ENCODE measurements at regions not wholly inside any gene's neighbourhood (a gene's known extent, or its start where the extent isn't known, plus 50 kb on each side); places are given as distances from the start of the nearest gene placed in this dataset.

- peaks cover 0 to 8% of the 10 kb centered on the region in 2 experiments for H3K9me3 ChIP-seq (ENCODE audit: control insufficient read depth in 1 of 2, insufficient read depth in 1 of 2, low read length in 2 of 2)
- DNase-seq (no peak), ATAC-seq (ENCODE audit: poor library complexity) (no peak)
- no peak for TF ChIP-seq CTCF (IDR thresholded peaks at IDR 0.05)
- no peak overlapping the region for H3K27ac ChIP-seq (ENCODE audit: low read depth in 1 of 2, low read length in 2 of 2)
- no peak overlapping the region for H3K27ac Mint-ChIP-seq
- H3K36me3 ChIP-seq (ENCODE audit: insufficient read depth, low read length), result no peaks in the 10 kb centered on the region
- POLR2A ChIA-PET, result no interaction called here
- peaks cover 82% of the 10 kb centered on the region for H3K27me3 Mint-ChIP-seq
- H3K27me3 ChIP-seq (ENCODE audit: control insufficient read depth in 1 of 2, insufficient read depth in 2 of 2, low read length in 2 of 2), result peaks cover 25 to 51% of the 10 kb centered on the region in 2 experiments
- CTCF ChIA-PET, result no interaction called here
- no peak overlapping the region for H3K4me3 ChIP-seq (ENCODE audit: low read length)
- H3K4me1 ChIP-seq (ENCODE audit: insufficient read depth, low read length), result peaks cover 5% of the 10 kb centered on the region
- no peaks in the 10 kb centered on the region for H3K9me3 Mint-ChIP-seq
- no peaks in the 10 kb centered on the region for H3K4me1 Mint-ChIP-seq (ENCODE audit: low read depth)
- H3K36me3 Mint-ChIP-seq (ENCODE audit: low read depth), result no peaks in the 10 kb centered on the region
- no peak overlapping the region for H3K4me3 Mint-ChIP-seq
- intact Hi-C loops (cut with DNase I, micrococcal nuclease), result no loop called here
These were observed 376.3 kb upstream of the CAMK1G start for GRCh38 chr1:209207126-209207700.

- intact Hi-C loops (cut with DNase I, micrococcal nuclease), result no loop called here
- POLR2A ChIA-PET, result no interaction called here
- peaks cover 87% of the 10 kb centered on the region for H3K27me3 Mint-ChIP-seq
These were observed 375.7 kb upstream of the CAMK1G start for GRCh38 chr1:209207701-209208286.

GRCh38 chr1:209208648-209209047 lies 374.9 kb upstream of the CAMK1G start:
- ChIA-PET CTCF (no interaction called here), POLR2A (no interaction called here)
- no peak for TF ChIP-seq CTCF (IDR thresholded peaks at IDR 0.05)
- Histone ChIP-seq H3K9me3 (ENCODE audit: control insufficient read depth in 1 of 2, insufficient read depth in 1 of 2, low read length in 2 of 2) (peaks cover 0 to 8% of the 10 kb centered on the region in 2 experiments), H3K4me1 (ENCODE audit: insufficient read depth, low read length) (peaks cover 5% of the 10 kb centered on the region), H3K27me3 (ENCODE audit: control insufficient read depth in 1 of 2, insufficient read depth in 2 of 2, low read length in 2 of 2) (peaks cover 25 to 51% of the 10 kb centered on the region in 2 experiments), H3K36me3 (ENCODE audit: insufficient read depth, low read length) (no peaks in the 10 kb centered on the region), H3K27ac (ENCODE audit: low read depth in 1 of 2, low read length in 2 of 2) (no peak overlapping the region), H3K4me3 (ENCODE audit: low read length) (no peak overlapping the region)
- H3K4me3 Mint-ChIP-seq, result no peak overlapping the region
- intact Hi-C loops (cut with DNase I, micrococcal nuclease), result no loop called here
- H3K27me3 Mint-ChIP-seq, result peaks cover 80% of the 10 kb centered on the region
- no peak for DNase-seq
- H3K27ac Mint-ChIP-seq, result no peak overlapping the region
- no peak for ATAC-seq (ENCODE audit: poor library complexity)
- no peaks in the 10 kb centered on the region for H3K36me3 Mint-ChIP-seq (ENCODE audit: low read depth)
- H3K4me1 Mint-ChIP-seq (ENCODE audit: low read depth), result no peaks in the 10 kb centered on the region
- H3K9me3 Mint-ChIP-seq, result no peaks in the 10 kb centered on the region

More at GRCh38 chr1:209207701-209208286, 375.7 kb upstream of the CAMK1G start:
- Mint-ChIP-seq H3K9me3 (no peaks in the 10 kb centered on the region), H3K4me3 (peak overlapping the region; percentile 17), H3K4me1 (ENCODE audit: low read depth) (no peaks in the 10 kb centered on the region), H3K36me3 (ENCODE audit: low read depth) (no peaks in the 10 kb centered on the region), H3K27ac (no peak overlapping the region)
- no peak overlapping the region for H3K27ac ChIP-seq (ENCODE audit: low read depth in 1 of 2, low read length in 2 of 2)
- no peak overlapping the region for H3K4me3 ChIP-seq (ENCODE audit: low read length)
- no peak for ATAC-seq (ENCODE audit: poor library complexity)
- peaks cover 25 to 51% of the 10 kb centered on the region in 2 experiments for H3K27me3 ChIP-seq (ENCODE audit: control insufficient read depth in 1 of 2, insufficient read depth in 2 of 2, low read length in 2 of 2)
- no peak for TF ChIP-seq CTCF (IDR thresholded peaks at IDR 0.05)
- DNase-seq, result peak in 1 of 14 experiments; percentile 13
- no peaks in the 10 kb centered on the region for H3K36me3 ChIP-seq (ENCODE audit: insufficient read depth, low read length)
- H3K4me1 ChIP-seq (ENCODE audit: insufficient read depth, low read length), result peaks cover 5% of the 10 kb centered on the region
- CTCF ChIA-PET, result no interaction called here
- peaks cover 0 to 8% of the 10 kb centered on the region in 2 experiments for H3K9me3 ChIP-seq (ENCODE audit: control insufficient read depth in 1 of 2, insufficient read depth in 1 of 2, low read length in 2 of 2)
